Psoas muscle (tissue), 7 donors: ENCODE measurements at regions not wholly inside any gene's neighbourhood (a gene's known extent, or its start where the extent isn't known, plus 50 kb on each side); places are given as distances from the start of the nearest gene placed in this dataset.

ENCODE experiments used
- ATAC-seq, 4 donors: fragments of 200-7000 bp; cut with Tn5 transposase; one replicate each; pipeline ENCODE4 v1.9.1; 2020; ENCODE audit warnings: moderate library complexity in 3 of 4, mild to moderate bottlenecking in 2 of 4
- DNase-seq, 2 donors: peaks; one replicate each; pipeline ENCODE4 v3.0.0-alpha.2; 2020
- H3K27ac ChIP-seq: fragments of 200-600 bp; one replicate; pipeline ENCODE4 v1.8.0; 2022
- H3K27me3 ChIP-seq, 3 donors: fragments of 200-600 bp in 1 of 3; one replicate each; pipeline versions ENCODE4 v1.6.1 to v1.8.0; 2013 to 2022; ENCODE audit warnings: low read length in 2 of 3, mild to moderate bottlenecking in 2 of 3, moderate library complexity in 1 of 3; ENCODE audit not compliant: insufficient read depth in 3 of 3
- H3K36me3 ChIP-seq, 2 donors: fragments of 200-600 bp in 1 of 2; one replicate each; pipeline versions ENCODE4 v1.6.1 to v1.8.0; 2013 to 2022; ENCODE audit warnings: low read depth in 1 of 2, mild to moderate bottlenecking in 1 of 2, moderate library complexity in 1 of 2; ENCODE audit not compliant: insufficient read depth in 1 of 2
- H3K4me1 ChIP-seq: fragments of 200-600 bp; one replicate; pipeline ENCODE4 v1.8.0; 2022
- H3K4me3 ChIP-seq: fragments of 200-600 bp; one replicate; pipeline ENCODE4 v1.8.0; 2022; ENCODE audit warnings: mild to moderate bottlenecking
- H3K9me3 ChIP-seq: fragments of 200-600 bp; one replicate; pipeline ENCODE4 v1.8.0; 2022
- CTCF ChIP-seq: fragments of 200-600 bp; IDR thresholded peaks from one replicate; pipeline ENCODE4 v1.8.0; 2022; ENCODE audit warnings: antibody characterized with exemption
- WGBS, 3 donors: extraction: QIAGEN DNeasy Blood & Tissue Kit; methylation state at CpG; one replicate each; pipeline versions ENCODE4 v1.1.6 to v1.1.7; 2013; 5-methylcytosine and 5-hydroxymethylcytosine counted together
- intact Hi-C, 2 donors: fragments of 100-400 bp; cut with DNase I; formaldehyde crosslinking; loops; one replicate each; pipeline versions ENCODE4 v1.11.0 to v1.14.2; 2022
- donor health status: healthy with polysubstance abuse.
- donor health status: DM: no; HTN: no; CAD: no; lungs with moderate emphysema.
- donor health status: Bipolar disorder and iron deficiency.
- donor health status: healthy.
- donor health status: DM: yes; HTN: yes; CAD: no.
- donor health status: DM: no; HTN: no; CAD: no.
- donor health status: DM: yes; HTN: yes; CAD: no.

- Histone ChIP-seq H3K27me3 (no peaks in the 10 kb centered on the region), H3K36me3 (peaks cover 0 to 9% of the 10 kb centered on the region in 2 donors), H3K4me1 (peaks cover 3% of the 10 kb centered on the region), H3K9me3 (no peaks in the 10 kb centered on the region), H3K4me3 (no peak overlapping the region), H3K27ac (no peak overlapping the region)
- no peak for TF ChIP-seq CTCF
- WGBS, 3 donors, result 42 to 49% (median 46%) methylated on average over 4 of the region's 4 CpGs
- intact Hi-C loops, result no loop called here
- no peak for DNase-seq
- ATAC-seq, result no peak
Measured at GRCh38 chr1:219329578-219329977, 155.9 kb downstream of the LYPLAL1 start.

- no peaks in the 10 kb centered on the region for H3K4me1 ChIP-seq
- H3K36me3 ChIP-seq, result peaks cover 0 to 9% of the 10 kb centered on the region in 2 donors
- WGBS, 3 donors, result 93 to 96% (median 95%) methylated on average over 9 of the region's 9 CpGs
- no peak for TF ChIP-seq CTCF
- ATAC-seq (no peak), DNase-seq (no peak)
- H3K27ac ChIP-seq, result no peak overlapping the region
- no peaks in the 10 kb centered on the region for H3K27me3 ChIP-seq
- H3K9me3 ChIP-seq, result no peaks in the 10 kb centered on the region
- intact Hi-C loops, result no loop called here
- no peak overlapping the region for H3K4me3 ChIP-seq
Measured at GRCh38 chr1:219326843-219327242, 153.2 kb downstream of the LYPLAL1 start.

GRCh38 chr1:219325368-219325742, 151.7 kb downstream of the LYPLAL1 start:
- ATAC-seq, result no peak
- Histone ChIP-seq H3K36me3 (peaks cover 0 to 9% of the 10 kb centered on the region in 2 donors), H3K27ac (no peak overlapping the region), H3K9me3 (no peaks in the 10 kb centered on the region), H3K27me3 (no peaks in the 10 kb centered on the region), H3K4me3 (no peak overlapping the region), H3K4me1 (no peaks in the 10 kb centered on the region)
- no peak for DNase-seq
- intact Hi-C loops, result no loop called here
- 94 to 97% (median 95%) methylated on average over 1 of the region's 1 CpG for WGBS, 3 donors
- no peak for TF ChIP-seq CTCF

- no peak overlapping the region for H3K27ac ChIP-seq
- ATAC-seq (no peak), DNase-seq (no peak)
- intact Hi-C loops, result no loop called here
- H3K4me3 ChIP-seq, result no peak overlapping the region
- H3K9me3 ChIP-seq, result no peaks in the 10 kb centered on the region
- H3K27me3 ChIP-seq, result no peaks in the 10 kb centered on the region
- TF ChIP-seq CTCF, result no peak
- H3K36me3 ChIP-seq, result peaks cover 0 to 9% of the 10 kb centered on the region in 2 donors
- WGBS, 3 donors, result 91 to 92% (median 92%) methylated on average over 6 of the region's 6 CpGs
- no peaks in the 10 kb centered on the region for H3K4me1 ChIP-seq
Measured at GRCh38 chr1:219324629-219325367, 151.1 kb downstream of the LYPLAL1 start.

- peaks cover 0 to 9% of the 10 kb centered on the region in 2 donors for H3K36me3 ChIP-seq
- WGBS, 3 donors, result 44 to 61% (median 50%) methylated on average over 4 of the region's 4 CpGs
- intact Hi-C loops, result no loop called here
- H3K27ac ChIP-seq, result no peak overlapping the region
- no peaks in the 10 kb centered on the region for H3K9me3 ChIP-seq
- H3K4me1 ChIP-seq, result no peaks in the 10 kb centered on the region
- no peak for TF ChIP-seq CTCF
- H3K4me3 ChIP-seq, result no peak overlapping the region
- no peak for ATAC-seq
- DNase-seq, result no peak
- H3K27me3 ChIP-seq, result no peaks in the 10 kb centered on the region
Measured at GRCh38 chr1:219324171-219324570, 150.5 kb downstream of the LYPLAL1 start.
